ENCODE measurements at regions not wholly inside any gene's neighbourhood (a gene's known extent, or its start where the extent isn't known, plus 50 kb on each side); places are given as distances from the start of the nearest gene placed in this dataset.
"Not testable (repeated sequence)": the region's sequence is repeated elsewhere in the genome, so short reads cannot be mapped to it uniquely, and the experiment has no call there.

GRCh38 chr5:36482812-36483211 lies 123.6 kb upstream of the SLC1A3 start:
- DNase-seq = no peak

- no peak for DNase-seq
These were observed 116.9 kb upstream of the SLC1A3 start for GRCh38 chr5:36489505-36489904.

- DNase-seq = no peak
These were observed 114.5 kb upstream of the SLC1A3 start for GRCh38 chr5:36491856-36492255.

GRCh38 chr5:36492984-36493654 lies 113.3 kb upstream of the SLC1A3 start:
- DNase-seq = no peak

GRCh38 chr5:36494028-36494427 lies 112.4 kb upstream of the SLC1A3 start:
- DNase-seq = no peak

GRCh38 chr5:36494841-36495601 lies 111.4 kb upstream of the SLC1A3 start:
- DNase-seq = no peak

GRCh38 chr5:36495611-36496010 lies 110.8 kb upstream of the SLC1A3 start:
- no peak for DNase-seq

GRCh38 chr5:36496471-36496870 lies 109.9 kb upstream of the SLC1A3 start:
- DNase-seq = no peak

GRCh38 chr5:36502608-36503007 lies 103.8 kb upstream of the SLC1A3 start:
- DNase-seq = no peak

GRCh38 chr5:36505021-36505420 lies 101.4 kb upstream of the SLC1A3 start:
- no peak for DNase-seq

GRCh38 chr5:36507332-36507952 lies 99.0 kb upstream of the SLC1A3 start:
- DNase-seq = no peak

- DNase-seq = not testable (repeated sequence)
These were observed 98.1 kb upstream of the SLC1A3 start for GRCh38 chr5:36508331-36508730.

- DNase-seq = not testable (repeated sequence)
These were observed 92.8 kb upstream of the SLC1A3 start for GRCh38 chr5:36513647-36514046.

- no peak for DNase-seq
These were observed 86.5 kb upstream of the SLC1A3 start for GRCh38 chr5:36519881-36520280.

- DNase-seq = no peak
These were observed 85.2 kb upstream of the SLC1A3 start for GRCh38 chr5:36521219-36521618.

- no peak for DNase-seq
These were observed 84.3 kb upstream of the SLC1A3 start for GRCh38 chr5:36521838-36522745.

- no peak for DNase-seq
These were observed 83.7 kb upstream of the SLC1A3 start for GRCh38 chr5:36522746-36523065.

GRCh38 chr5:36523450-36523849 lies 83.0 kb upstream of the SLC1A3 start:
- DNase-seq = no peak

- peak; percentile 10 for DNase-seq
These were observed 82.5 kb upstream of the SLC1A3 start for GRCh38 chr5:36523926-36524325.

GRCh38 chr5:36526537-36526936 lies 79.9 kb upstream of the SLC1A3 start:
- DNase-seq = no peak

- no peak for DNase-seq
These were observed 77.8 kb upstream of the SLC1A3 start for GRCh38 chr5:36528588-36528987.

GRCh38 chr5:36529142-36529541 lies 77.3 kb upstream of the SLC1A3 start:
- DNase-seq = no peak

- no peak for DNase-seq
These were observed 76.2 kb upstream of the SLC1A3 start for GRCh38 chr5:36530215-36530614.

All from occipital lobe (tissue), 1 donor.